ENCODE measurements at regions not wholly inside any gene's neighbourhood (a gene's known extent, or its start where the extent isn't known, plus 50 kb on each side); places are given as distances from the start of the nearest gene placed in this dataset.

- TF ChIP-seq, protein P1, sequence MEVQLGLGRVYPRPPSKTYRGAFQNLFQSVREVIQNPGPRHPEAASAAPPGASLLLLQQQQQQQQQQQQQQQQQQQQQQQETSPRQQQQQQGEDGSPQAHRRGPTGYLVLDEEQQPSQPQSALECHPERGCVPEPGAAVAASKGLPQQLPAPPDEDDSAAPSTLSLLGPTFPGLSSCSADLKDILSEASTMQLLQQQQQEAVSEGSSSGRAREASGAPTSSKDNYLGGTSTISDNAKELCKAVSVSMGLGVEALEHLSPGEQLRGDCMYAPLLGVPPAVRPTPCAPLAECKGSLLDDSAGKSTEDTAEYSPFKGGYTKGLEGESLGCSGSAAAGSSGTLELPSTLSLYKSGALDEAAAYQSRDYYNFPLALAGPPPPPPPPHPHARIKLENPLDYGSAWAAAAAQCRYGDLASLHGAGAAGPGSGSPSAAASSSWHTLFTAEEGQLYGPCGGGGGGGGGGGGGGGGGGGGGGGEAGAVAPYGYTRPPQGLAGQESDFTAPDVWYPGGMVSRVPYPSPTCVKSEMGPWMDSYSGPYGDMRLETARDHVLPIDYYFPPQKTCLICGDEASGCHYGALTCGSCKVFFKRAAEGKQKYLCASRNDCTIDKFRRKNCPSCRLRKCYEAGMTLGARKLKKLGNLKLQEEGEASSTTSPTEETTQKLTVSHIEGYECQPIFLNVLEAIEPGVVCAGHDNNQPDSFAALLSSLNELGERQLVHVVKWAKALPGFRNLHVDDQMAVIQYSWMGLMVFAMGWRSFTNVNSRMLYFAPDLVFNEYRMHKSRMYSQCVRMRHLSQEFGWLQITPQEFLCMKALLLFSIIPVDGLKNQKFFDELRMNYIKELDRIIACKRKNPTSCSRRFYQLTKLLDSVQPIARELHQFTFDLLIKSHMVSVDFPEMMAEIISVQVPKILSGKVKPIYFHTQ (CRISPR knock-in tag; IDR thresholded peaks at IDR 0.05) = no peak
- no peak for TF ChIP-seq ZNF416 (CRISPR knock-in tag; IDR thresholded peaks at IDR 0.05)
- TF ChIP-seq NR2C2 (CRISPR knock-in tag; IDR thresholded peaks at IDR 0.05) = no peak
- TF ChIP-seq, protein P2, sequence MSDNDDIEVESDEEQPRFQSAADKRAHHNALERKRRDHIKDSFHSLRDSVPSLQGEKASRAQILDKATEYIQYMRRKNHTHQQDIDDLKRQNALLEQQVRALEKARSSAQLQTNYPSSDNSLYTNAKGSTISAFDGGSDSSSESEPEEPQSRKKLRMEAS (CRISPR knock-in tag; IDR thresholded peaks at IDR 0.05) = no peak
- no peak for TF ChIP-seq CREB1 (CRISPR knock-in tag; IDR thresholded peaks at IDR 0.05)
- no peak for TF ChIP-seq ZNF121 (CRISPR knock-in tag; IDR thresholded peaks at IDR 0.05)
- TF ChIP-seq, protein P3, sequence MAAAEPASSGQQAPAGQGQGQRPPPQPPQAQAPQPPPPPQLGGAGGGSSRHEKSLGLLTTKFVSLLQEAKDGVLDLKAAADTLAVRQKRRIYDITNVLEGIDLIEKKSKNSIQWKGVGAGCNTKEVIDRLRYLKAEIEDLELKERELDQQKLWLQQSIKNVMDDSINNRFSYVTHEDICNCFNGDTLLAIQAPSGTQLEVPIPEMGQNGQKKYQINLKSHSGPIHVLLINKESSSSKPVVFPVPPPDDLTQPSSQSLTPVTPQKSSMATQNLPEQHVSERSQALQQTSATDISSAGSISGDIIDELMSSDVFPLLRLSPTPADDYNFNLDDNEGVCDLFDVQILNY (CRISPR knock-in tag; IDR thresholded peaks at IDR 0.05) = no peak
- no peak for TF ChIP-seq ZNF671 (CRISPR knock-in tag; IDR thresholded peaks at IDR 0.05)
- no peak for TF ChIP-seq TEAD1 (CRISPR knock-in tag; IDR thresholded peaks at IDR 0.05)
- no peak for TF ChIP-seq ATF6 (CRISPR knock-in tag; IDR thresholded peaks at IDR 0.05)
- no peak for TF ChIP-seq GABPB1 (CRISPR knock-in tag; IDR thresholded peaks at IDR 0.05)
Measured at GRCh38 chr6:23457321-23457720, 668.7 kb upstream of the NRSN1 start (continued).

DNA sequence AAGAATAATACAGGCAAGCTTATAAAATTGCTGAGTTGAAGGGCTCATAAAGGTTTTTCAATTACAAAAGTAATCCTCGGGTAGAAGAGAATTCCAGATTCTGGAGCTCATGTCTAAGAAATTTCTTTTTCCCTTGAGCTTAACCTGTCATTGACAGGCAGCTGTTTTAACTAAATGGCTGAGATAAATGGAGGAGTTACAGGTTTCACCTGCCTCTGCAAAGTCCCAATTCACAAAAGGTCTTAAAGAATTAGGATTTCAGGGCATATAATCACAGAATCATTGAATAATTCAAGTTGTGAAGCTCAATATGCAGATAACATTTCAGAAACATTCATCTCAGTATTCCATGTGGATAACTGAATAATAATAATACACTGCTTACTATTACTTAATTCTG, 660.1 kb upstream of the NRSN1 start:
- H3K4me1 Mint-ChIP-seq = no peaks in the 10 kb centered on the region
- H3K9me3 Mint-ChIP-seq = no peaks in the 10 kb centered on the region
- CTCF ChIA-PET = no interaction called here
- no peak for ATAC-seq
- TF ChIP-seq GTF2I (CRISPR knock-in tag; conservative IDR thresholded peaks at IDR 0.05) (no peak), HMGA2 (CRISPR knock-in tag; IDR thresholded peaks at IDR 0.05) (no peak)
- TF ChIP-seq, protein P2 (CRISPR knock-in tag; IDR thresholded peaks at IDR 0.05) = no peak
- H3K4me3 Mint-ChIP-seq = no peak overlapping the region
- POLR2A ChIA-PET = no interaction called here
- no peaks in the 10 kb centered on the region; the same call in 1 of the 2 replicates for H3K27me3 Mint-ChIP-seq (ENCODE audit: low read depth)
- H3K27ac Mint-ChIP-seq = no peak overlapping the region
- DNase-seq (ENCODE audit: low spot score) = no peak
- no peaks in the 10 kb centered on the region for H3K36me3 Mint-ChIP-seq

DNA sequence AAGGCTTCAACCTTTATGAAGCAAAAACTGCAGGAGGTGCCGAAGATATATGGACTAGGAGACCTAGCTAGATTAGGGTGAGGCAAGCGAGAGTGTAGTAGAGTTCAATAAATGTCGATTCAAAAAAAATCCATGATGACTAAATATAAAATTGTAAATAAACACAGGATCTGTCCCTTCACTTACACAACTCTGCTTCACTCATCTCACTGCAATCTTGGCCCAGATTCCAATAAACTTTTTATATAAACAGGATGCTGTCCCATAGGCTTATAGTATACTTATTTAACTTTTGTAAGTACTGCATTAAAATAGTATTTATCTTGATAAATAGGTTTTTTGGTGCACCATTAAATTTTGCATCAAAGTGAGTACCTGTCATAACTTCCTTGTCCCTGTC, 648.4 kb upstream of the NRSN1 start:
- ATAC-seq = no peak
- TF ChIP-seq JAZF1 (CRISPR knock-in tag; IDR thresholded peaks at IDR 0.05) = no peak
- no peak for TF ChIP-seq ZMAT4 (CRISPR knock-in tag; IDR thresholded peaks at IDR 0.05)
- TF ChIP-seq HMGA2 (CRISPR knock-in tag; IDR thresholded peaks at IDR 0.05) = no peak
- TF ChIP-seq MXD4 (CRISPR knock-in tag; IDR thresholded peaks at IDR 0.05; ENCODE audit: borderline replicate concordance) = no peak
- no peak for TF ChIP-seq TP53 (CRISPR knock-in tag; IDR thresholded peaks at IDR 0.05)
- TF ChIP-seq, protein P4, sequence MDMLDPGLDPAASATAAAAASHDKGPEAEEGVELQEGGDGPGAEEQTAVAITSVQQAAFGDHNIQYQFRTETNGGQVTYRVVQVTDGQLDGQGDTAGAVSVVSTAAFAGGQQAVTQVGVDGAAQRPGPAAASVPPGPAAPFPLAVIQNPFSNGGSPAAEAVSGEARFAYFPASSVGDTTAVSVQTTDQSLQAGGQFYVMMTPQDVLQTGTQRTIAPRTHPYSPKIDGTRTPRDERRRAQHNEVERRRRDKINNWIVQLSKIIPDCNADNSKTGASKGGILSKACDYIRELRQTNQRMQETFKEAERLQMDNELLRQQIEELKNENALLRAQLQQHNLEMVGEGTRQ (CRISPR knock-in tag; IDR thresholded peaks at IDR 0.05) = no peak
- no peak for TF ChIP-seq ZNF263 (CRISPR knock-in tag; IDR thresholded peaks at IDR 0.05; ENCODE audit: low read depth)
- TF ChIP-seq, protein P5, sequence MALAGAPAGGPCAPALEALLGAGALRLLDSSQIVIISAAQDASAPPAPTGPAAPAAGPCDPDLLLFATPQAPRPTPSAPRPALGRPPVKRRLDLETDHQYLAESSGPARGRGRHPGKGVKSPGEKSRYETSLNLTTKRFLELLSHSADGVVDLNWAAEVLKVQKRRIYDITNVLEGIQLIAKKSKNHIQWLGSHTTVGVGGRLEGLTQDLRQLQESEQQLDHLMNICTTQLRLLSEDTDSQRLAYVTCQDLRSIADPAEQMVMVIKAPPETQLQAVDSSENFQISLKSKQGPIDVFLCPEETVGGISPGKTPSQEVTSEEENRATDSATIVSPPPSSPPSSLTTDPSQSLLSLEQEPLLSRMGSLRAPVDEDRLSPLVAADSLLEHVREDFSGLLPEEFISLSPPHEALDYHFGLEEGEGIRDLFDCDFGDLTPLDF (CRISPR knock-in tag; IDR thresholded peaks at IDR 0.05) = no peak
- TF ChIP-seq PRDM15 (CRISPR knock-in tag; IDR thresholded peaks at IDR 0.05) = no peak
- TF ChIP-seq, protein P3 (CRISPR knock-in tag; IDR thresholded peaks at IDR 0.05) = no peak

More for the DNA sequence above, 648.4 kb upstream of the NRSN1 start:
- H3K4me3 Mint-ChIP-seq = no peak overlapping the region
- H3K9me3 Mint-ChIP-seq = peaks cover 18% of the 10 kb centered on the region
- no peak overlapping the region for H3K27ac Mint-ChIP-seq
- ChIA-PET POLR2A (no interaction called here), CTCF (no interaction called here)
- H3K27me3 Mint-ChIP-seq (ENCODE audit: low read depth) = no peaks in the 10 kb centered on the region; the same call in 1 of the 2 replicates
- no peak for DNase-seq (ENCODE audit: low spot score)
- H3K4me1 Mint-ChIP-seq = peaks cover 20% of the 10 kb centered on the region
- H3K36me3 Mint-ChIP-seq = peaks cover 8% of the 10 kb centered on the region
